Fibroblast of lung (primary cell): ENCODE measurements at regions not wholly inside any gene's neighbourhood (a gene's known extent, or its start where the extent isn't known, plus 50 kb on each side); places are given as distances from the start of the nearest gene placed in this dataset.
"Not testable (repeated sequence)": the region's sequence is repeated elsewhere in the genome, so short reads cannot be mapped to it uniquely, and the experiment has no call there.

Experiments used
- DNase-seq, 2 donors: peaks; one replicate each; pipeline versions ENCODE4 v3.0.0 to v3.0.0-alpha.2; 2010; ENCODE audit warnings: low read depth in 2 of 2
- H2AFZ ChIP-seq: 2 replicates; pipeline ENCODE4 v1.5.1; 2012; ENCODE audit warnings: low read length, control low read depth, inconsistent platforms
- H3K27ac ChIP-seq: 2 replicates; pipeline ENCODE4 v1.5.1; 2011; ENCODE audit warnings: low read length, control low read depth; ENCODE audit not compliant: insufficient read depth
- H3K27me3 ChIP-seq: 2 replicates; pipeline ENCODE4 v1.5.1; 2011; ENCODE audit warnings: mild to moderate bottlenecking, low read length; ENCODE audit not compliant: control insufficient read depth, insufficient read depth
- H3K36me3 ChIP-seq: 2 replicates; pipeline ENCODE4 v1.5.1; 2011; ENCODE audit warnings: low read length; ENCODE audit not compliant: control insufficient read depth, insufficient read depth
- H3K4me1 ChIP-seq: 2 replicates; pipeline ENCODE4 v1.5.1; 2011; ENCODE audit warnings: low read length; ENCODE audit not compliant: control insufficient read depth, insufficient read depth; ENCODE audit errors: extremely low read depth
- H3K4me2 ChIP-seq: 2 replicates; pipeline ENCODE4 v1.5.1; 2011; ENCODE audit warnings: low read length, control low read depth; ENCODE audit not compliant: insufficient read depth; ENCODE audit errors: extremely low read depth
- H3K4me3 ChIP-seq, 4 experiments: fragments of 200-600 bp in 1 of 4; sonication (generic) in 1 of 4; replicated peaks in 1 of 4; 2 replicates each; pipeline ENCODE4 v1.5.1; 2011 to 2016; ENCODE audit warnings: low read length in 4 of 4, low read depth in 3 of 4, mild to moderate bottlenecking in 3 of 4, control low read depth in 2 of 4, inconsistent platforms in 1 of 4, mixed read lengths in 1 of 4; ENCODE audit not compliant: insufficient read depth in 1 of 4; ENCODE audit errors: control extremely low read depth in 1 of 4
- H3K79me2 ChIP-seq: 2 replicates; pipeline ENCODE4 v1.5.1; 2012; ENCODE audit warnings: mild to moderate bottlenecking, low read length, inconsistent platforms; ENCODE audit not compliant: control insufficient read depth, insufficient read depth
- H3K9ac ChIP-seq: 2 replicates; pipeline ENCODE4 v1.5.1; 2011; ENCODE audit warnings: mild to moderate bottlenecking, low read length, control low read depth; ENCODE audit not compliant: insufficient read depth
- H3K9me3 ChIP-seq: 2 replicates; pipeline ENCODE4 v1.5.1; 2012; ENCODE audit warnings: low read depth, low read length; ENCODE audit not compliant: control insufficient read depth, insufficient read depth
- H4K20me1 ChIP-seq: 2 replicates; pipeline ENCODE4 v1.5.1; 2011; ENCODE audit warnings: low read length; ENCODE audit not compliant: control insufficient read depth, insufficient read depth; ENCODE audit errors: extremely low read depth
- CTCF ChIP-seq, 2 donors: IDR thresholded peaks in 1 of 2; conservative IDR thresholded peaks in 1 of 2; 1 replicate in 1 of 2; 2 replicates in 1 of 2; pipeline ENCODE4 v1.5.1; 2011 to 2012; ENCODE audit warnings: low read length in 2 of 2, control low read depth in 1 of 2, inconsistent platforms in 1 of 2, low read depth in 1 of 2, mild to moderate bottlenecking in 1 of 2
- EZH2 ChIP-seq: IDR thresholded peaks from 2 replicates; pipeline ENCODE4 v1.5.1; 2012; ENCODE audit warnings: low read length, control low read depth, mild to moderate bottlenecking; ENCODE audit errors: missing control alignments

DNA sequence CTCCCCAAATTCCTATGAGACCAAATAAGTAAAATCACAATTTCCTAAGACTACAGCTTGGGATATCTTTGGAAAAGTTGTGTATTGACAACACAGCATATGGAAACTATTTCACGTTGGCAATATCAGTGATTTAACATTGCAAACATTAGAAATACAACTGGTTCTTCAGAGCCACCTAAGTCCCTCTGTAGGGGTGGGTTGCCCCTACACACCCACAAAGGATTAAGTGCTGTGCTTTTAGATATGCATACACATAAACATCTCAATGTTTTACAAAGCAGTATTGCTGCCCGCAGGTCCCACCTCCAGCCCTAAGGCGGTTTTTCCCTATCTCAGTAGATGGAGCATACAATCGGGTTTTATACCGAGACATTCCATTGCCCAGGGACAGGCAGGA, 66.0 kb upstream of the DEFB108B start:
- H3K9me3 ChIP-seq, H2AFZ ChIP-seq, H3K36me3 ChIP-seq, H3K79me2 ChIP-seq, H3K27ac ChIP-seq, H3K4me3 ChIP-seq, H3K27me3 ChIP-seq, H3K4me1 ChIP-seq, H3K4me2 ChIP-seq, H4K20me1 ChIP-seq, H3K9ac ChIP-seq, DNase-seq: not testable (repeated sequence)

GRCh38 chr11:71772193-71772592, 60.8 kb upstream of the DEFB108B start:
- not testable (repeated sequence) for H3K4me3 ChIP-seq, DNase-seq

DNA sequence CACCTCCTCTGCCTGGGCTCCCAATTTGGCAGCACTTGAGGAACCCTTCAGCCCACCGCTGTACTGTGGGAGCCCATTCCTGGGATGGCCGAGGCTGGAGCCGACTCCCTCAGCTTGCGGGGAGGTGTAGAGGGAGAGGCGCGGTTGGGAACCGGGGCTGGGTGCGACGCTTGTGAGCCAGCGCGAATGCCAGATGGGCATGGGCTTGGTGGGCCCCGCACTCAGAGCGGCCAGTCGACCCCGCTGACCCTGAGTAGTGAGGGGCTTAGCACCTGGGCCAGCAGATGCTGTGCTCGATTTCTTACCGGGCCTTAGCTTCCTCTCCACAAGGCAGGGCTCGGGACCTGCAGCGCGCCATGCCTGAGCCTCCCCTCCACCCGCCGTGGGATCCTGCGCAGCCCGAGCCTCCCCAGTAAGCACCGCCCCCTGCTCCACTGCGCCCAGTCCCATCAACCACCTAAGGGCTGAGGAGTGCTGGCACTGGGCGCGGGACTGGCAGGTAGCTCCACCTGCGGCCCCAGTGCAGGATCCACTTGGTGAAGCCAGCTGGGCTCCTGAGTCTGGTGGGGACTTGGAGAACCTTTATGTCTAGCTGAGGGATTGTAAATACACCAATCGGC, 58.3 kb upstream of the DEFB108B start:
- no peaks in the 10 kb centered on the region for H3K27me3 ChIP-seq
- no peak overlapping the region for H3K4me3 ChIP-seq
- no peak overlapping the region for H3K9ac ChIP-seq
- no peak overlapping the region for H2AFZ ChIP-seq
- TF ChIP-seq EZH2 (no peak), CTCF (conservative IDR thresholded peaks at IDR 0.05 in 1 of 2, IDR thresholded peaks at IDR 0.05 in 1 of 2; ENCODE audit: low read depth in 1 of 2, low read length in 2 of 2) (no peak)
- no peaks in the 10 kb centered on the region for H4K20me1 ChIP-seq
- no peaks in the 10 kb centered on the region for H3K9me3 ChIP-seq
- no peaks in the 10 kb centered on the region for H3K36me3 ChIP-seq
- no peaks in the 10 kb centered on the region for H3K79me2 ChIP-seq
- DNase-seq: no peak
- H3K4me1 ChIP-seq: no peaks in the 10 kb centered on the region
- H3K27ac ChIP-seq: no peak overlapping the region
- H3K4me2 ChIP-seq: no peak overlapping the region

More at GRCh38 chr11:71772193-71772592, 60.8 kb upstream of the DEFB108B start:
- not testable (repeated sequence) for H3K79me2 ChIP-seq, H2AFZ ChIP-seq, H3K4me2 ChIP-seq, H4K20me1 ChIP-seq, H3K27me3 ChIP-seq, H3K9ac ChIP-seq, H3K36me3 ChIP-seq, H3K27ac ChIP-seq, H3K9me3 ChIP-seq, H3K4me1 ChIP-seq

- H3K9me3 ChIP-seq, H3K36me3 ChIP-seq, H3K27ac ChIP-seq, H2AFZ ChIP-seq, H3K27me3 ChIP-seq, H4K20me1 ChIP-seq, H3K9ac ChIP-seq, DNase-seq, H3K79me2 ChIP-seq, H3K4me1 ChIP-seq, H3K4me2 ChIP-seq, H3K4me3 ChIP-seq: not testable (repeated sequence)
Measured at GRCh38 chr11:71780116-71780515, 52.9 kb upstream of the DEFB108B start.

DNA sequence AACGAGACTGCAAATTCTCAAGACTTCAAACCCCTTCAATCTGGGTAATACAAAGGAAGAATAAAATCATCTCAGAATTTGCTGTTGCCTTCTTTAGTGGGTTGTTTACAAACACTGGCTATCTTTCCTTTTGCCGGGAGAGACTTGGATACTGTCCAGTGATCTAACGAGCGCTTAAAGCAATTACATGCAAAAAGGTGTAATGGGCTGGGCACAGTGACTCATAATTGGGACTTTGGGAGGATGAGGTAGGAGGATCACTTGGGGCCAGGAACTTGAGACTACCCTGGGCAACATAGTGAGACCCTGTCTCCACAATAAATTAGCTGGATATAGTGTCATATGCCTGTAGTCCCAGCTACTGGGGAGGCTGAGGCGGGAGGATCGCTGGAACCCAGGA, 52.2 kb upstream of the DEFB108B start:
- not testable (repeated sequence) for H3K79me2 ChIP-seq, H3K9me3 ChIP-seq, H3K27me3 ChIP-seq, H2AFZ ChIP-seq, H3K27ac ChIP-seq, H3K4me2 ChIP-seq, H3K36me3 ChIP-seq, H4K20me1 ChIP-seq, DNase-seq, H3K4me3 ChIP-seq, H3K4me1 ChIP-seq, H3K9ac ChIP-seq

DNA sequence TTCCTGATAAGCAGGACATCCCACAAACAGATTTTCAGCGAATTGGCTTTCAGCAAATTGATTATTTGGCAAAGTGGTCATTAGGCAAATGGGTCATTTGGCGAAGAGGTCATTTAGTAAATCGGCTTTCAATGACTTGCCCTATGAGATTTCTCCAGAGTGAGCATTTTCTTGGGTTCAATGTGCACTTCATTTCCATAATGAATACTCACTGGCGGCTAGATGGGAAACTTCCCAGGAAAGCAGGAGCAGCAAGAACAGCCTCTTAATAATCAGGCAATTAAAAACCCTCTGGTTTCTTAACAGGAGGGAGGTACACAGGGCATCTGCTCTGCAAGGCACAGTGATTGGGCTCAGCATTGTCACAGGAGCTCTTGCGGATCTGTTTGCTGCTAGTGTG, 51.5 kb upstream of the DEFB108B start:
- not testable (repeated sequence) for H3K79me2 ChIP-seq, H3K4me3 ChIP-seq, H3K4me1 ChIP-seq, H3K27ac ChIP-seq, H3K9ac ChIP-seq, H3K4me2 ChIP-seq, H3K27me3 ChIP-seq, DNase-seq, H4K20me1 ChIP-seq, H2AFZ ChIP-seq, H3K36me3 ChIP-seq, H3K9me3 ChIP-seq
